CD14-positive monocyte (primary cell): ENCODE measurements at regions not wholly inside any gene's neighbourhood (a gene's known extent, or its start where the extent isn't known, plus 50 kb on each side); places are given as distances from the start of the nearest gene placed in this dataset.

Source experiments
- DNase-seq, 3 donors: peaks; one replicate each; pipeline ENCODE4 v3.0.0-alpha.2; 2011 to 2022
- H2AFZ ChIP-seq: 2 replicates; pipeline ENCODE4 v1.6.0; 2012; ENCODE audit warnings: mild to moderate bottlenecking, low read depth, low read length, inconsistent platforms; ENCODE audit not compliant: insufficient read depth, poor library complexity, severe bottlenecking
- H3K27ac ChIP-seq, 2 donors: 1 replicate in 1 of 2; 2 replicates in 1 of 2; pipeline ENCODE4 v1.5.1; 2012 to 2013; ENCODE audit warnings: low read length in 2 of 2, control low read depth in 1 of 2, inconsistent platforms in 1 of 2, low read depth in 1 of 2, mild to moderate bottlenecking in 1 of 2
- H3K27me3 ChIP-seq, 2 donors: one replicate each; pipeline versions ENCODE4 v1.6.0 to v1.6.1; 2011 to 2013; ENCODE audit warnings: low read length in 2 of 2; ENCODE audit not compliant: control insufficient read depth in 2 of 2, insufficient read depth in 2 of 2
- H3K36me3 ChIP-seq, 2 donors: replicated peaks in 1 of 2; 1 replicate in 1 of 2; 2 replicates in 1 of 2; pipeline versions ENCODE4 v1.5.1 to v1.6.1; 2012 to 2013; ENCODE audit warnings: low read length in 2 of 2, control low read depth in 1 of 2, inconsistent platforms in 1 of 2, mild to moderate bottlenecking in 1 of 2; ENCODE audit not compliant: insufficient read depth in 2 of 2, control insufficient read depth in 1 of 2
- H3K4me1 ChIP-seq, 2 donors: 1 replicate in 1 of 2; 2 replicates in 1 of 2; pipeline versions ENCODE4 v1.5.1 to v1.6.1; 2012 to 2013; ENCODE audit warnings: low read length in 2 of 2, control low read depth in 1 of 2, inconsistent platforms in 1 of 2, mild to moderate bottlenecking in 1 of 2, moderate library complexity in 1 of 2; ENCODE audit not compliant: insufficient read depth in 2 of 2, control insufficient read depth in 1 of 2
- H3K4me2 ChIP-seq: replicated peaks from 2 replicates; pipeline ENCODE3; 2012; ENCODE audit warnings: low read length, moderate library complexity, mild to moderate bottlenecking; ENCODE audit not compliant: poor library complexity, severe bottlenecking; ENCODE audit errors: extremely low read depth
- H3K4me3 ChIP-seq, 3 experiments: fragments of 200-600 bp in 1 of 3; sonication (generic) in 1 of 3; replicated peaks in 1 of 3; 1 replicate in 2 of 3; 2 replicates in 1 of 3; pipeline ENCODE4 v1.5.1; 2011 to 2013; ENCODE audit warnings: low read length in 3 of 3, mild to moderate bottlenecking in 3 of 3, control low read depth in 2 of 3, low read depth in 2 of 3, inconsistent platforms in 1 of 3, moderate library complexity in 1 of 3
- H3K79me2 ChIP-seq: 2 replicates; pipeline ENCODE4 v1.6.0; 2012; ENCODE audit warnings: mild to moderate bottlenecking, control low read depth, inconsistent platforms, low read length, moderate library complexity; ENCODE audit not compliant: insufficient read depth
- H3K9ac ChIP-seq: 2 replicates; pipeline ENCODE4 v1.6.0; 2017; ENCODE audit warnings: low read length, mild to moderate bottlenecking; ENCODE audit not compliant: insufficient read depth, poor library complexity, severe bottlenecking
- H3K9me3 ChIP-seq, 2 donors: replicated peaks in 1 of 2; 1 replicate in 1 of 2; 2 replicates in 1 of 2; pipeline versions ENCODE4 v1.5.1 to v1.6.1; 2012 to 2013; ENCODE audit warnings: low read length in 2 of 2, control low read depth in 1 of 2; ENCODE audit not compliant: control insufficient read depth in 1 of 2, insufficient read depth in 1 of 2
- H4K20me1 ChIP-seq: 2 replicates; pipeline ENCODE4 v1.6.0; 2012; ENCODE audit warnings: mild to moderate bottlenecking, low read length, control low read depth, moderate library complexity; ENCODE audit not compliant: insufficient read depth
- H3K27ac Mint-ChIP-seq, 7 donors: one replicate each; pipeline ENCODE4 v1.8.0; 2020; ENCODE audit warnings: mild to moderate bottlenecking in 7 of 7, mixed read lengths in 7 of 7, moderate library complexity in 6 of 7, inconsistent platforms in 2 of 7
- H3K27me3 Mint-ChIP-seq, 3 donors: one replicate each; pipeline ENCODE4 v1.8.0; 2021 to 2022; ENCODE audit warnings: low read depth in 3 of 3, mild to moderate bottlenecking in 3 of 3, mixed read lengths in 3 of 3, moderate library complexity in 3 of 3, inconsistent platforms in 1 of 3
- H3K36me3 Mint-ChIP-seq, 2 donors: one replicate each; pipeline ENCODE4 v1.8.0; 2020; ENCODE audit warnings: mixed read lengths in 2 of 2, inconsistent platforms in 1 of 2, mild to moderate bottlenecking in 1 of 2
- H3K4me1 Mint-ChIP-seq: one replicate; pipeline ENCODE4 v1.8.0; 2020; ENCODE audit warnings: mild to moderate bottlenecking, mixed read lengths
- H3K4me3 Mint-ChIP-seq, 2 donors: one replicate each; pipeline ENCODE4 v1.8.0; 2020; ENCODE audit warnings: mild to moderate bottlenecking in 2 of 2, mixed read lengths in 2 of 2, moderate library complexity in 1 of 2
- H3K9me3 Mint-ChIP-seq, 7 donors: one replicate each; pipeline ENCODE4 v1.8.0; 2020 to 2022; ENCODE audit warnings: mixed read lengths in 7 of 7, mild to moderate bottlenecking in 6 of 7, moderate library complexity in 6 of 7, inconsistent platforms in 2 of 7
- WGBS: methylation state at CpG from one replicate; pipeline ENCODE4 v1.1.5; 2013; ENCODE audit warnings: missing lambda C conversion rate; ENCODE audit not compliant: insufficient coverage; 5-methylcytosine and 5-hydroxymethylcytosine counted together
- intact Hi-C, 2 donors: fragments of 100-400 bp; cut with micrococcal nuclease; formaldehyde crosslinking; loops; one replicate each; pipeline versions ENCODE4 v1.15.0 to v1.15.1; 2023
- TF ChIP-seq, protein P1 (sequence below): fragments of 200-600 bp; IDR thresholded peaks from one replicate; pipeline ENCODE4 v1.8.0; 2022; ENCODE audit warnings: antibody characterized with exemption, mild to moderate bottlenecking

DNA sequence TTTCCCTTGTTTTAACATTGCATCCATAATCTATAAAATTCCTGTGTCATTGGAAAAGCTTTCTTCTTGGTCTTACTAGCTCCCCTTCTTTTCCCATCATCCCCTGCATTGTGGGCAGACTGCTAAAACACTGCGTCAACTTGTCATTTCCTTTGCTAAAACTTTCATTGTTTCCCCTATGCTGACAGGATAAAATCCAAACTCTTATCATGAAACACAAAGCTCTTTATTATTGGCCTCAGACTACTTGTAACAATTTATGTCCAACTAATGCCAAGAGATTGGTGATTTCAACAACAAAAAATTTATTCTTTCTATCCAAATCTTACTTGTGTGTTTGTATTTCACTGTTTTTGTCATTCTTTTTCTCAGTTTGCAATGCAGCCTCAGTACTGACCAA lies 339.1 kb downstream of the HGF start:
- Histone ChIP-seq H3K4me3 (no peak overlapping the region), H3K9ac (no peak overlapping the region), H3K4me2 (no peak overlapping the region), H3K27me3 (no peaks in the 10 kb centered on the region), H2AFZ (no peak overlapping the region), H4K20me1 (no peaks in the 10 kb centered on the region), H3K27ac (no peak overlapping the region), H3K36me3 (no peaks in the 10 kb centered on the region), H3K4me1 (no peaks in the 10 kb centered on the region), H3K79me2 (no peaks in the 10 kb centered on the region), H3K9me3 (no peaks in the 10 kb centered on the region)
- Mint-ChIP-seq H3K9me3 (peaks cover 0 to 2% (median under 1%) of the 10 kb centered on the region in 7 donors), H3K4me3 (no peak overlapping the region), H3K27ac (no peak overlapping the region), H3K36me3 (no peaks in the 10 kb centered on the region), H3K27me3 (peaks cover 0 to 3% (median 0%) of the 10 kb centered on the region in 3 donors), H3K4me1 (no peaks in the 10 kb centered on the region)
- no peak for DNase-seq
- TF ChIP-seq, protein P1, sequence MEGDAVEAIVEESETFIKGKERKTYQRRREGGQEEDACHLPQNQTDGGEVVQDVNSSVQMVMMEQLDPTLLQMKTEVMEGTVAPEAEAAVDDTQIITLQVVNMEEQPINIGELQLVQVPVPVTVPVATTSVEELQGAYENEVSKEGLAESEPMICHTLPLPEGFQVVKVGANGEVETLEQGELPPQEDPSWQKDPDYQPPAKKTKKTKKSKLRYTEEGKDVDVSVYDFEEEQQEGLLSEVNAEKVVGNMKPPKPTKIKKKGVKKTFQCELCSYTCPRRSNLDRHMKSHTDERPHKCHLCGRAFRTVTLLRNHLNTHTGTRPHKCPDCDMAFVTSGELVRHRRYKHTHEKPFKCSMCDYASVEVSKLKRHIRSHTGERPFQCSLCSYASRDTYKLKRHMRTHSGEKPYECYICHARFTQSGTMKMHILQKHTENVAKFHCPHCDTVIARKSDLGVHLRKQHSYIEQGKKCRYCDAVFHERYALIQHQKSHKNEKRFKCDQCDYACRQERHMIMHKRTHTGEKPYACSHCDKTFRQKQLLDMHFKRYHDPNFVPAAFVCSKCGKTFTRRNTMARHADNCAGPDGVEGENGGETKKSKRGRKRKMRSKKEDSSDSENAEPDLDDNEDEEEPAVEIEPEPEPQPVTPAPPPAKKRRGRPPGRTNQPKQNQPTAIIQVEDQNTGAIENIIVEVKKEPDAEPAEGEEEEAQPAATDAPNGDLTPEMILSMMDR = no peak
- intact Hi-C loops = no loop called here
- 100% methylated on average over 1 of the region's 1 CpG for WGBS

DNA sequence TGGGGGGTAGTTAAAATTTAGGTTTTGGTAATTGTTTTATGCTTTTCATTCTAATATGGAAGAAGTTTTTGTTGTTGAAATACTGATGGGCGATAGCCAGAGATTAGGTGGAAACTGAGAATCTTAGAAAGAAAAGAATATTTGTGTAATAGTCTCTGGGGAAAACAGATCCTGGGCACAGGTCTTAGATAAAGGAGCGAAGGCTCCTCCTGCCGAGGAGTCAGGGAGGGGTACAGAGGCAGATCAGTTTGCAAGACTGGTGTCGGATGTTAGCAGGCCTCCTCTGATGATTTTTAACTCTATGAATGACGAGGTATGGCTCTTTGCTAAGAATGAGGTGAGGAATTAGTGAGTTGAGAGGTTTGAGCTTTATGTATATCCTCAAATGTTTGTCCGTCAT lies 339.7 kb downstream of the HGF start:
- TF ChIP-seq, protein P1 = no peak
- no peak overlapping the region for H3K27ac Mint-ChIP-seq
- peaks cover 0 to 3% (median 0%) of the 10 kb centered on the region in 3 donors for H3K27me3 Mint-ChIP-seq
- intact Hi-C loops = no loop called here
- Histone ChIP-seq H3K4me3 (no peak overlapping the region), H3K4me1 (no peaks in the 10 kb centered on the region), H2AFZ (no peak overlapping the region), H4K20me1 (no peaks in the 10 kb centered on the region), H3K9ac (no peak overlapping the region), H3K4me2 (no peak overlapping the region), H3K79me2 (no peaks in the 10 kb centered on the region), H3K36me3 (no peaks in the 10 kb centered on the region), H3K9me3 (no peaks in the 10 kb centered on the region), H3K27ac (no peak overlapping the region), H3K27me3 (no peaks in the 10 kb centered on the region)
- no peaks in the 10 kb centered on the region for H3K36me3 Mint-ChIP-seq
- no peaks in the 10 kb centered on the region for H3K4me1 Mint-ChIP-seq
- H3K9me3 Mint-ChIP-seq = peaks cover 0 to 2% (median 0%) of the 10 kb centered on the region in 7 donors
- no peak for DNase-seq
- H3K4me3 Mint-ChIP-seq = no peak overlapping the region
- 97% methylated on average over 4 of the region's 6 CpGs for WGBS
